ENCODE measurements at regions not wholly inside any gene's neighbourhood (a gene's known extent, or its start where the extent isn't known, plus 50 kb on each side); places are given as distances from the start of the nearest gene placed in this dataset.

GRCh38 chr3:89983449-89983848 is 876.0 kb downstream of the EPHA3 start:
- no peaks in the 10 kb centered on the region for H3K79me2 ChIP-seq (ENCODE audit: insufficient read depth, low read length)
- no peaks in the 10 kb centered on the region for H3K4me1 ChIP-seq (ENCODE audit: insufficient read depth, low read length)
- no peaks in the 10 kb centered on the region for H3K27me3 ChIP-seq (ENCODE audit: insufficient read depth, low read length)
- TF ChIP-seq CTCF (IDR thresholded peaks at IDR 0.05; ENCODE audit: extremely low read depth, low read depth, low read length), result no peak
- H3K4me2 ChIP-seq (ENCODE audit: insufficient read depth, low read length), result no peak overlapping the region
- no peaks in the 10 kb centered on the region for H4K20me1 ChIP-seq (ENCODE audit: insufficient read depth, low read length)
- H3K27ac ChIP-seq (ENCODE audit: low read depth, low read length), result no peak overlapping the region
- H3K9me3 ChIP-seq (ENCODE audit: low read depth, low read length), result no peaks in the 10 kb centered on the region
- no peaks in the 10 kb centered on the region for H3K36me3 ChIP-seq (ENCODE audit: insufficient read depth, low read length)
- H2AFZ ChIP-seq (ENCODE audit: low read length), result no peak overlapping the region
- DNase-seq (ENCODE audit: insufficient read length, low spot score, missing footprints), result no peak
- no peak overlapping the region for H3K4me3 ChIP-seq (ENCODE audit: insufficient read depth, low read length)

GRCh38 chr3:90005281-90005847 is 897.9 kb downstream of the EPHA3 start:
- Histone ChIP-seq H3K9me3 (ENCODE audit: low read depth, low read length) (no peaks in the 10 kb centered on the region), H3K79me2 (ENCODE audit: insufficient read depth, low read length) (no peaks in the 10 kb centered on the region), H2AFZ (ENCODE audit: low read length) (no peak overlapping the region), H3K4me1 (ENCODE audit: insufficient read depth, low read length) (peaks cover 9% of the 10 kb centered on the region), H3K27me3 (ENCODE audit: insufficient read depth, low read length) (no peaks in the 10 kb centered on the region), H3K4me3 (ENCODE audit: insufficient read depth, low read length) (no peak overlapping the region), H3K27ac (ENCODE audit: low read depth, low read length) (no peak overlapping the region), H3K4me2 (ENCODE audit: insufficient read depth, low read length) (no peak overlapping the region), H4K20me1 (ENCODE audit: insufficient read depth, low read length) (no peaks in the 10 kb centered on the region), H3K36me3 (ENCODE audit: insufficient read depth, low read length) (no peaks in the 10 kb centered on the region)
- peak; percentile 19 for DNase-seq (ENCODE audit: insufficient read length, low spot score, missing footprints)
- no peak for TF ChIP-seq CTCF (IDR thresholded peaks at IDR 0.05; ENCODE audit: extremely low read depth, low read depth, low read length)

- Histone ChIP-seq H3K79me2 (ENCODE audit: insufficient read depth, low read length) (no peaks in the 10 kb centered on the region), H3K27ac (ENCODE audit: low read depth, low read length) (no peak overlapping the region), H2AFZ (ENCODE audit: low read length) (no peak overlapping the region), H3K4me3 (ENCODE audit: insufficient read depth, low read length) (no peak overlapping the region), H3K36me3 (ENCODE audit: insufficient read depth, low read length) (no peaks in the 10 kb centered on the region), H4K20me1 (ENCODE audit: insufficient read depth, low read length) (no peaks in the 10 kb centered on the region), H3K9me3 (ENCODE audit: low read depth, low read length) (no peaks in the 10 kb centered on the region), H3K27me3 (ENCODE audit: insufficient read depth, low read length) (no peaks in the 10 kb centered on the region), H3K4me2 (ENCODE audit: insufficient read depth, low read length) (no peak overlapping the region), H3K4me1 (ENCODE audit: insufficient read depth, low read length) (peaks cover 16% of the 10 kb centered on the region)
- TF ChIP-seq CTCF (IDR thresholded peaks at IDR 0.05; ENCODE audit: extremely low read depth, low read depth, low read length), result no peak
- DNase-seq (ENCODE audit: insufficient read length, low spot score, missing footprints), result peak; percentile 21
These were observed 900.5 kb downstream of the EPHA3 start for GRCh38 chr3:90007778-90008499.

- Histone ChIP-seq H3K79me2 (ENCODE audit: insufficient read depth, low read length) (no peaks in the 10 kb centered on the region), H2AFZ (ENCODE audit: low read length) (no peak overlapping the region), H3K4me2 (ENCODE audit: insufficient read depth, low read length) (peak overlapping the region; percentile 51), H3K4me3 (ENCODE audit: insufficient read depth, low read length) (no peak overlapping the region), H3K36me3 (ENCODE audit: insufficient read depth, low read length) (no peaks in the 10 kb centered on the region), H3K9me3 (ENCODE audit: low read depth, low read length) (no peaks in the 10 kb centered on the region), H4K20me1 (ENCODE audit: insufficient read depth, low read length) (no peaks in the 10 kb centered on the region), H3K27me3 (ENCODE audit: insufficient read depth, low read length) (no peaks in the 10 kb centered on the region), H3K27ac (ENCODE audit: low read depth, low read length) (peak overlapping the region; percentile 41), H3K4me1 (ENCODE audit: insufficient read depth, low read length) (peaks cover 16% of the 10 kb centered on the region)
- DNase-seq (ENCODE audit: insufficient read length, low spot score, missing footprints), result peak; percentile 25
- no peak for TF ChIP-seq CTCF (IDR thresholded peaks at IDR 0.05; ENCODE audit: extremely low read depth, low read depth, low read length)
These were observed 902.9 kb downstream of the EPHA3 start for GRCh38 chr3:90010341-90010740.

Data from osteoblast (primary cell).